ENCODE measurements at regions not wholly inside any gene's neighbourhood (a gene's known extent, or its start where the extent isn't known, plus 50 kb on each side); places are given as distances from the start of the nearest gene placed in this dataset.

DNA sequence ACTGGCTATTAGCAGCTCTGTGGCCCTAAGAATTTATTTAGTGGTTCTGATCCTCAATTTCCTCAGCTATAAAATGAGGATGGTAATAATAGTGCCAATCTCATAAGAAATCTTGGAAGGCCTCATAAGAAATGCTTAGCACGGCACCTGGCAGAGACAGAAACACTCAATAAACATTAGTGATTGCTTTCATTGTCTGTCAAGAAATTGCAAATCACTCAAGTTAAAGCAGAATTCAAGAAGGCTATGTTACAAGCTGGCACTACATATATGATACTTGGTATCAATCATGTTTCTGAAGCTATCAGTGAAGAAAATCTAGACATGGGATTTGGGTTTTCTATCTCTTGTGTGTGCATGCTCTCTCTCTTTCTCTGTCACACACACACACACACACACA lies 267.7 kb upstream of the KCNIP4 start:
- DNase-seq: no peak

DNA sequence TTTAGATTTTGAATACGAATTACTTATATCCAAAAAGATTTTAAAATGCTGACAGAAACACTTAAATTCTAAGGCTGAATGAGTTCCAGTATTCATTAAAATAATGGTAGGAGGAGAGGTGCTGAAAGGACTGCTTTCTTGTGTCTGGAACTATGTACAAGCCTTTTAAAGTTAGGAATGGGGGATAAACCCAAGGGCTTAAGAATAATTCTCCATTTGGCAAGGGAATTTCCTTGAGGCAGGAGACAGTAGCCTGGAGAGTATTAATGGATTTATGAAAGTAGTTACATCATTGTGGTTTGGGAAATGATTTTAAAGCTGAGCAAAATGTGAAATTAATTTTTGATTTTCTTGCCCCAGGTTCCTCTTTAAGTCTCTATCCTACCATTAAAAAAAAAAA lies 266.5 kb upstream of the KCNIP4 start:
- DNase-seq: no peak

DNA sequence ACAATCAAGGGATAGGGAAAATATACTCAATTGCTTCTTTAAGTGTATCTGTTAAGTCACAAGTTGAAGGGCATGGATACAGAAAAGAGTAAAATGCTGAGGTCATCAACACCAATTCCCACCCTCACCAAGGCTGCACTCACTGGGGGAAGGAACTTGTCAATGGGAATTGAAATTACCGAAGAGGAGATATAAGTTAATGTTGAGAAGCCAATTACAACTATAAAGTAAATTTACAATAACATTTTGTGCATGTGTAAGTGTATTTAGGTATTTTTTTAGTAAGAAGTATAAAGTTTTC lies 255.1 kb upstream of the KCNIP4 start:
- DNase-seq: no peak

GRCh38 chr4:22202975-22203710 lies 254.6 kb upstream of the KCNIP4 start:
- no peak for DNase-seq

DNA sequence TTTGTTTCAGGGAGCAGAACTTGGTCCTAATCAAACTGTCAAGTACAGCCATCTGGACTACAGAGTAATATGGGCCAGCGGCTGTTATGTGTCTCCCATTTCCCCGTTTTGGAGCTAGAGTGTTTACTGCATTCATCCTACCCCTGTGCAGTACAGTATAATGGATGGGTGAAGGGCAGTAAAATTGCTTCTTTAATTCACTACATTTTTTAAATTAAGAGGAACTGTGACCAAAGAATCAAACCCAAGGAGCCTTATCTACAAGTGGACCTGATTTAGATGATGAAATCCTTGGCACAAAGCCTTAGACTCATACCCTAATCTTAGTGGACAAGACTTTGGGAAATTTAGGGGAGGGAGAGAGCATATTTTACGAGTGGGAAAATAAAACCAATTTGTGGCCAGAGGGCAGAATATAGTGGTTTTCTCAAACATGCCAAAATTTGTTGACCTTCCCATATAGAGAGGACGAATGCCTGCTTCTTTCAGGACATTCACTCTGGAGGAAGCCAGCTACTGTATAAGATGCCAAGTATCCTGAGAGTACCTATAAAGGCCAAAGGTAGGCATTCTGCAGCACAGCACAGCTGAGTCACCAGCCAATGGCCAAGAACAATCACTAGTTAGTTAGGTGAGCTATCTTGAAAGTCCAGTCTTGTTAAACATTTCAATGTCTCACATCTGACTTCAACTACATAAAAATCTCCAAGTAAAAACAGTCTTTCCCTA lies 253.8 kb upstream of the KCNIP4 start:
- no peak for DNase-seq

DNA sequence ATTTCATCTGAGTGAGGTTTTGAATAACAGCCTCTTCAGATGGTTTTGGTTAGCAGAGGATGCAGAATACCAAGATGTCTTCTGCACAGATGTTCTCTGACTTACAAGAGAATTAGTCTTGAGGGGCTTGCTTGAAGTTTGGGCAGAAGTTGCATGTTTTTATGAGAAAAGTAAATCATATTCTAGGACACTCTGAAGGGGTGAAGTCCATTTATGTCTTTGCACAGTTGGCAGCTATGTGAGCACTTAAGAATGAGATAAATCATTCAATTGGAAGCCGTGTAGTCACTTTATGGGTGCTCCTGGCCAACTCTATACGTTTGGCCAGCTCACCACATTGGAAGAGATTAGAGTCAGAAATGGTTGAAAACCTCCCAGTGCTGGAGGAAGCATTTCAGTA lies 252.7 kb upstream of the KCNIP4 start:
- no peak for DNase-seq

DNA sequence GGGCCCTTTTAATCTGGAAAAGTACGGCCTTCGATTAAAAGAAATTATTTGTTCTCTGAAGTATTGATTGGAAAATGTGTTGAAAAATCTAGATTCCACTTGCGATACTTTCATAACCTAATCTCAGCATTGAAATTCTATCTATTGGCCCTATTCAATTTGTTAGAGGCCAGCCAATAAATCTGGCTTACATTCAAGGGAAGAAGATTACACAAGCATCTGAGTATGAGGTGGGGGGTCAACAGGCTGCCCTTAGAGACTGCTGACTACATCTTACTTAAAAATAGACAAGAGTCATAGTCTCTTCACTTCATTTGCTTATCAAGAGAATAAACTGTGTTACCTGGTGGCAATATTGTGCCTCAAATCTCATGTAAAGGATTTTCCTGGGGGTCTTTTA lies 248.0 kb upstream of the KCNIP4 start:
- no peak for DNase-seq

DNA sequence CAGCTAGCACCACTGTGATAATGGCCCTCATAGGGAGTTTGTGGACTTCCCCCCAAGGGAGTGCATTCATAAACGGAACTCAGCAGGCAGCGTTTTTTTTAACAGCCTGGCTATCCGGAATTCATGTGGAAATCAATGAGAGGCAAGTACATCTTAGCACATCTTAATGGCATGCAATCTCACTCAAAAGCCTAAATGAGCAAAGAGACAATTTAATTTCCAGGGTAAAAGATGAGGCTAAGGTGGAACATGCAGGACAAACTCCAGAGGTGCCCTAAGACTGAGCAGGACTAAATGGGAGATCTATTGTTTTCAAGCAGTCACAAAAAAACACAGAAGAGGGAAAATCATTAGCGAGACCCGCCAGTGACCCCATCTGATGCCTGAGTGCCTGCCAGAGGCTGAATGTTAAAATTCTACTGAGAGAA lies 243.5 kb upstream of the KCNIP4 start:
- DNase-seq: no peak

- DNase-seq: no peak
Observed at GRCh38 chr4:22191565-22191964, 243.0 kb upstream of the KCNIP4 start.

- DNase-seq: no peak
Observed at GRCh38 chr4:22190855-22191254, 242.3 kb upstream of the KCNIP4 start.

DNA sequence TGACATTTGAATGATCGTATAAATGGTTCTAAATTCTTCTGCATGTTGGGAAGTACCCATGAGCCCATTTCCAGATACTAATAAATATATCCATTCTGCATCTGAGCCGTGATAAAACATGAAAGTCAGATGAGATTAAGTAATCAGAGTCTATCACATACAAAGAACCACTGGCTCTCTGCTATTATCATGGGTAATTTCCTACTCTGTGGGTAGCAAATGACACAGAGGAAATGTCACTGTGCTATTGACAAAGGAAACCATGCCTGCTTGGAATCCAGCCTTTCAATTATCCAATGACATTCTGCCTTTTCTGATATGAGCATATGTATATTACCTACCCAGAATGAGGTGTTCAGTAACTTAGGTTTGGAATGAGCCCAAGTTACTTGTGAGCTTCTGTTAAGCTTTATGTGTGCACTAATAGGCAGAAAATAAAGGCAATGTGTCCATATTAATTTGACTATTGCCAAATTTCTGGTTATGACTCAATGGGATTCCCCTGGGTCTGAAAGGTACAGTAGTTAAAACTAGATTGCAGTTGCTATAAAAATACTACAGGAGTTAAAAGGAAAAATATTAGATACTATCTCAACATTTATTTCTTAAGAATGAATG lies 238.7 kb upstream of the KCNIP4 start:
- DNase-seq: no peak

DNA sequence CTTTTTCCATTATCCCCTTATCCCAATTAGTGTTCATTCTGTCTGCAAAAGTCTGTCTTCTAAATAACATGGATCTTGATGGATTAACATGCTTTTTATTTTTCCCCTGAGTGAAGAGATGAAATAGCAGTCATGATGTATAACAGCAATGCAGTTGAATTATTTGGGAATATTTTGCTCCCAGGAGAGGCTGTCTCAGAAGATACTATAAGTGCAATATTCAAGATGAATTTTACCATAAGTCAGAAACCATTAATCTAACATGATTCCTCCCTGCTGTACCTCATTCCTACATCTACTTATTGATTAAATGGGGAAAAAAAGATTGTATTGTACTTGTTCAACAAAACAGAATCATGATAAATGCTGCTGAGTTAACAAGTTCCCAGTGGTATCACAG lies 233.2 kb upstream of the KCNIP4 start:
- no peak for DNase-seq

- DNase-seq: no peak
Observed at GRCh38 chr4:22179124-22179874, 230.7 kb upstream of the KCNIP4 start.

- no peak for DNase-seq
Observed at GRCh38 chr4:22174640-22175039, 226.1 kb upstream of the KCNIP4 start.

DNA sequence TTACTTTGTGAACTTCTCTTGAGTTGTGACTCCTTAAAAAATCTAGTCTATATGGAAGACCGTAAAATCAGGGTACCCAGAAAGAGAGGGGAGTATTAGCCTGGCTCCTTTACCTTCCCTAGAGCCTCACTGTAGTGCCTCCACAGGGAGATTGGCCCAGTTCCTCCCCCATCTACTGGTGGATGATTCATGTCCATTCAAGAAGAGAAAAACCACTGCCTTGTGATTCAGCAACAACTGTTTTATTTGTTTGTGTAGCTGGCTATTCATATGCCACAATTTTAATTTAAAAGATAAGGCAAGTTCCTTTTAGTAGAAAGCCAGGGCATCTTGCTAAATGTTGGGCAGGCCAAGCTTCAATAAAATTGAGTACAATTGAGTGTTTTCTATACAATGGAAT lies 221.8 kb upstream of the KCNIP4 start:
- DNase-seq: no peak

DNA sequence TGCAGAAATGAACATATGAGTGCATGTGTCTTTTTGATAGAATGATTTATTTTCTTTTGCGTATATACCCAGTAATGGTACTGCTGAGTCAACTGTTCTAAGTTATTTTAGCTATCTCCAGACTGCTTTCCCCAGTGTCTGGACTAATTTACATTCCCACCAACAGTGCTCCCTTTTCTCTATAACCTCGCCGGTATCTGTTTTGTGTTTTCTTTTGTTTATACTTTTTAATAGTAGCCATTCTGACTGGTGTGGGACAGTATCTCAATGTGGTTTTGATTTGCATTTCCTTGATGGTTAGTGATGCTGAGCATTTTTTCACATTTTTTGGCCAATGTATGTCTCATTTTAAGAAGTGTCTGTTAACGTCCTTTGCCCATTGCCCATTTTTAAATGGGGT lies 218.6 kb upstream of the KCNIP4 start:
- DNase-seq: no peak

DNA sequence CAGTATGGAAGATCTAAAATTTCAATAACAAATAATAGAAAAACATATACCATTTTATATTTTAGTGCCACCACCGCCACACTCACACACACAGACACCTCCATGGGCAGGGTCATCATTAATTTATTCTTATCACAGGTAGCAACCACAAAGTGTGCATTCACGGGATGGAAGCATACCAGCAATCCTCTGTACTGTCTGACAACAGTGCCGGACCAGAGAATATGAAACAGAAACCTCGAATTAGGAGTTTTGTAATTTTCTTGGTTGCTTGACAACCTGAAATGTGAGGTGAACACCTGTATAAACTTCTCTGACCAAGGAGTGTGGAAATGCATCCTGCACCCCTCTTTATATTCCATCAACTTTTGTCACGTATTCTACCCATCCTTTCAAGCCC lies 213.9 kb upstream of the KCNIP4 start:
- DNase-seq: no peak

DNA sequence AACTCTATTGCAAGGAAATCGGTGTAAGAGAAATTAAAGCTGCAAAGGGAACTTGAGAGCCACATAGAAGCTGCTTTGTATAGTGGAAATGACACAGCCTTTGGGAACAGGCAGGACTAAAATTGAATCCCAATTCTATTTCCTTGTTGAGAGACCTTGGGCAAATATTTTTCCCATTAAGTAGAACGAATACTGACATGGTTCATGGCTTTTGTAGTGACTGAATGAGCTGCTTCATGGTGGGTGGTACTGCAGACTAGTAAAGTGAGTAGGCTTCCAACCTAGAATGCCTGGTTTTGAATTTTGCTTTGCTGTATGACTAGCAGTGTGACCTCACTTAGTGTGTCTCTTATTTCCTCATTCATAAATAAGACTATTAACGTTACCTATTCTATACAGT lies 182.2 kb upstream of the KCNIP4 start:
- no peak for DNase-seq

GRCh38 chr4:22129454-22130029 lies 181.0 kb upstream of the KCNIP4 start:
- no peak for DNase-seq

DNA sequence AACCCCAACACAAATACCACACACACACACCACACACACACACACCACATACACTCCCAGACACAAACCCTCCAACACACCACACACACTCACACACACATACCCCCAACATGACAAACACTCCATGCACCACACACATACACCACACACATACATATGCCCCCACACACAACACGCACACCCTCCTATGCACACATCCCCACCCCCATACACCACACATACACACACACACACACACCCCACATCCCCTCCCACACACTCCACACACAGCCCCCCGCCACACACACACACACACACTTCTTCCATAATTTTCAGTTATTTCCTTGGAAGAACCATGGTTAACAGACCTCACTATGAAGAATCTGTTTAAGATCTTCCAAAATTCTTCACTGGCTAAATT lies 173.5 kb upstream of the KCNIP4 start:
- DNase-seq: no peak

DNA sequence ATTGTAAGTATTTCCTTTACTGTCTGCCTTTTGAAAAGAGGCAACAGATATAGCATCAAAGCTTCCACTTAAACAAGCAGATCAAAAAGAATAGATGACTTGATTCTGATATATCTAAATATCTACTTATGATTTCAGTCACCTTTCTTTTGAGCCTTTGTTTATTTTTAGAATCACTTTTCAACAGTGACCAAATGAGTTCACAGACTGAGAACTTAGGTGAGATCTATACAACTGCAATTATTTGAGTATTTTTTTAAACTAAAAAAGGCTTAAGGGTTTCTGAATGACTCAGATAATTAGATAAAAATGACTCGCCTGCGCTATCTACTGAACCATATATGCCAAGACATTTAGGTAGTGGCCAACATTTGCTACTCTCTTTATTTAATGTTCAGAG lies 166.7 kb upstream of the KCNIP4 start:
- DNase-seq: no peak

DNA sequence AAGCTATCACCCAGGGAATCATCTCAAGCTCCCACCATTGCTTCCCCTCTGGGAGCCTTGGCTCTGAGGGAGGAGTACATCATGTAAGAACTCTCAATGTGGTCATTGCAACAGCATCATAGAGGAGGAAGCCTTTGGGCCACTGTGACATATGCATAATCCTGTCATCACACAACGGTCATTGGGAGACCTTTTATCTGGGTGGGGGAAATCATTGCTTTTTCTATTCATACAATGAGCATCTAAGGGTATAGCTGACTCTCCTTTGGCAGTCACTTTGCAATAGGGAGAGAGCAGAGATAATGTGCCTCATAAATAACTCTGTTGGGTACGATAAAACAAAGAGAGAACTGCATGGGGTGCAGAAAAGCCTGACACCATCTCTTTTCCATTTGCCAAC lies 155.2 kb upstream of the KCNIP4 start:
- no peak for DNase-seq

DNA sequence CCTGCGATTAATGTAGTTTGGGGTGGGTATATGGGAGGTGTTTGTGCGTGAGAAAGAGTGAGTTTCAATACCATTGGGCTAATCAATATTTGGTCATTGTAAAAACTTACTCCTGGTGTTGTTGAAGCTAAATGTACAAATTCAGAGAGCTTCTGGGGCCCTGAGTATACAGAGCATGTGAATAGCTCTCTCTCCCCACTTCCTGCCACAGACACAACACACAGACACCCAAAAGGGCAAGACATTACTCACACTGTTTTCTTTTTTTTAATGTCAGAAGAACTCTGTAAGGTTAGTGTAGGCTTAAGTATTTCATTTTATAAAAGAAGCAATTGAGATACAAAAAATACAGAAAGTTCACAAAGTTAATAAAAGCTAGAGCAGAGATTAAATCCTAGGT lies 151.3 kb upstream of the KCNIP4 start:
- no peak for DNase-seq
